NCI-H1092 (cell line): ENCODE measurements at regions not wholly inside any gene's neighbourhood (a gene's known extent, or its start where the extent isn't known, plus 50 kb on each side); places are given as distances from the start of the nearest gene placed in this dataset.

Experiments
- DNase-seq: peaks from one replicate; lab custom pipeline; 2025; lab: John Stamatoyannopoulos, UW

- no peak for DNase-seq
Measured at GRCh38 chr10:78272329-78272728, 238.7 kb downstream of the RPS24 start.

GRCh38 chr10:78274491-78274890 lies 240.8 kb downstream of the RPS24 start:
- DNase-seq: no peak

- no peak for DNase-seq
Measured at GRCh38 chr10:78276139-78276538, 242.5 kb downstream of the RPS24 start.

GRCh38 chr10:78277314-78278057 lies 243.8 kb downstream of the RPS24 start:
- DNase-seq: no peak

GRCh38 chr10:78278058-78278404 lies 244.4 kb downstream of the RPS24 start:
- DNase-seq: no peak

- no peak for DNase-seq
Measured at GRCh38 chr10:78279756-78280155, 246.1 kb downstream of the RPS24 start.

- no peak for DNase-seq
Measured at GRCh38 chr10:78280604-78281003, 246.9 kb downstream of the RPS24 start.

GRCh38 chr10:78281627-78282026 lies 248.0 kb downstream of the RPS24 start:
- DNase-seq: no peak

- no peak for DNase-seq
Measured at GRCh38 chr10:78283069-78283682, 249.5 kb downstream of the RPS24 start.

GRCh38 chr10:78284381-78284780 lies 250.7 kb downstream of the RPS24 start:
- DNase-seq: no peak

GRCh38 chr10:78285226-78285625 lies 251.6 kb downstream of the RPS24 start:
- DNase-seq: no peak

GRCh38 chr10:78286186-78286585 lies 252.5 kb downstream of the RPS24 start:
- no peak for DNase-seq

GRCh38 chr10:78286668-78287067 lies 253.0 kb downstream of the RPS24 start:
- no peak for DNase-seq

- DNase-seq: no peak
Measured at GRCh38 chr10:78287618-78288017, 254.0 kb downstream of the RPS24 start.

GRCh38 chr10:78288663-78289062 lies 255.0 kb downstream of the RPS24 start:
- no peak for DNase-seq

GRCh38 chr10:78290131-78290750 lies 256.6 kb downstream of the RPS24 start:
- no peak for DNase-seq

- no peak for DNase-seq
Measured at GRCh38 chr10:78291722-78292121, 258.1 kb downstream of the RPS24 start.

- no peak for DNase-seq
Measured at GRCh38 chr10:78292250-78292981, 258.8 kb downstream of the RPS24 start.

GRCh38 chr10:78292982-78293865 lies 259.6 kb downstream of the RPS24 start:
- peak; percentile 6 for DNase-seq

GRCh38 chr10:78295242-78295641 lies 261.6 kb downstream of the RPS24 start:
- no peak for DNase-seq

GRCh38 chr10:78296785-78297184 lies 263.1 kb downstream of the RPS24 start:
- no peak for DNase-seq

- DNase-seq: no peak
Measured at GRCh38 chr10:78297997-78298396, 264.3 kb downstream of the RPS24 start.
